ENCODE measurements at regions not wholly inside any gene's neighbourhood (a gene's known extent, or its start where the extent isn't known, plus 50 kb on each side); places are given as distances from the start of the nearest gene placed in this dataset.

DNA sequence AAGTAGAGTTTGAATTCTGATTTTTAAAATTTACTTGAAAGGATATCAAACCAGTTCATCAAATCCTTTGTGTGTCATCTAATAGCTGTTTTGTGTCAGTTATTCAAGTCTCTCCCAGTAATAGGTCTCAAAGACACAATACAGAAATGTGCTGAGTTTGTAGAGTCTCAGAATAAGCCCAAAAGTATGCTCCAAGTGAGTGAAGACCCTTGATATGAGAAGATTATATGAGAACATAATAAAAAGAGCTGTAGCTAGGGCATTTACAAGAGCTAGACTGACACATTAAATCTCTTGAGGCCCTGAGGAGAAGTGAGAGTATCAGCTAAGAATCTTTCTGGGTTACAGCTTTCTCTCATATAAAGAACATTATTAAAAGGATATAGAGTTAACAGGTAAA lies 721.0 kb upstream of the ARRDC3 start:
- DNase-seq (ENCODE audit: low read depth): no peak
- no peaks in the 10 kb centered on the region for H3K36me3 ChIP-seq (ENCODE audit: control insufficient read depth, insufficient read depth, low read length)
- no peaks in the 10 kb centered on the region for H3K27me3 ChIP-seq (ENCODE audit: control insufficient read depth, insufficient read depth, low read length)
- ChIA-PET CTCF (interaction anchor here (0.8 kb wide), 1 partner anchor 24 kb away, joined by 3 read pairs; no protein-coding TSS in a partner anchor), POLR2A (no interaction called here)
- no peak overlapping the region for H3K4me3 ChIP-seq (ENCODE audit: low read depth, low read length)
- TF ChIP-seq, protein P1, sequence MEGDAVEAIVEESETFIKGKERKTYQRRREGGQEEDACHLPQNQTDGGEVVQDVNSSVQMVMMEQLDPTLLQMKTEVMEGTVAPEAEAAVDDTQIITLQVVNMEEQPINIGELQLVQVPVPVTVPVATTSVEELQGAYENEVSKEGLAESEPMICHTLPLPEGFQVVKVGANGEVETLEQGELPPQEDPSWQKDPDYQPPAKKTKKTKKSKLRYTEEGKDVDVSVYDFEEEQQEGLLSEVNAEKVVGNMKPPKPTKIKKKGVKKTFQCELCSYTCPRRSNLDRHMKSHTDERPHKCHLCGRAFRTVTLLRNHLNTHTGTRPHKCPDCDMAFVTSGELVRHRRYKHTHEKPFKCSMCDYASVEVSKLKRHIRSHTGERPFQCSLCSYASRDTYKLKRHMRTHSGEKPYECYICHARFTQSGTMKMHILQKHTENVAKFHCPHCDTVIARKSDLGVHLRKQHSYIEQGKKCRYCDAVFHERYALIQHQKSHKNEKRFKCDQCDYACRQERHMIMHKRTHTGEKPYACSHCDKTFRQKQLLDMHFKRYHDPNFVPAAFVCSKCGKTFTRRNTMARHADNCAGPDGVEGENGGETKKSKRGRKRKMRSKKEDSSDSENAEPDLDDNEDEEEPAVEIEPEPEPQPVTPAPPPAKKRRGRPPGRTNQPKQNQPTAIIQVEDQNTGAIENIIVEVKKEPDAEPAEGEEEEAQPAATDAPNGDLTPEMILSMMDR (IDR thresholded peaks at IDR 0.05; ENCODE audit: insufficient read depth, low read depth, low read length): no peak

DNA sequence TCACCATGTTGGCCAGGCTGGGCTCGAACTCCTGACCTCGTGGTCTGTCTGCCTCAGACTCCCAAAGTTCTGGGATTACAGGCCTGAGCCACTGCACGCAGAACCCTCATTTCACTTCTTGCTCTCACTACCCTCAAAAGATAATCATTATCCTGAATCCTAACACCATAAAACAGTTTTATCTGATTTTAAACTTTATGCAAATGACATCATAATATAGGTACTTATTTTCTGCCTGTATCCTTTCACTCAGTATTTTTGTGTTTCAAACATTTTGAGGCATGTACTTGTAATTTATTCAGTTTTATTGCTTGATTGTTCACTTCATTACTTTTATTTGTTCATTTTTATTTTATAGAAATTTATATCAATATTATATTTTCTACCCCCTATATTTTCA lies 719.2 kb upstream of the ARRDC3 start:
- no peak for DNase-seq (ENCODE audit: low read depth)
- no peaks in the 10 kb centered on the region for H3K27me3 ChIP-seq (ENCODE audit: control insufficient read depth, insufficient read depth, low read length)
- CTCF ChIA-PET: no interaction called here
- TF ChIP-seq, protein P1 (IDR thresholded peaks at IDR 0.05; ENCODE audit: insufficient read depth, low read depth, low read length): no peak
- POLR2A ChIA-PET: no interaction called here
- no peak overlapping the region for H3K4me3 ChIP-seq (ENCODE audit: low read depth, low read length)
- H3K36me3 ChIP-seq (ENCODE audit: control insufficient read depth, insufficient read depth, low read length): no peaks in the 10 kb centered on the region

DNA sequence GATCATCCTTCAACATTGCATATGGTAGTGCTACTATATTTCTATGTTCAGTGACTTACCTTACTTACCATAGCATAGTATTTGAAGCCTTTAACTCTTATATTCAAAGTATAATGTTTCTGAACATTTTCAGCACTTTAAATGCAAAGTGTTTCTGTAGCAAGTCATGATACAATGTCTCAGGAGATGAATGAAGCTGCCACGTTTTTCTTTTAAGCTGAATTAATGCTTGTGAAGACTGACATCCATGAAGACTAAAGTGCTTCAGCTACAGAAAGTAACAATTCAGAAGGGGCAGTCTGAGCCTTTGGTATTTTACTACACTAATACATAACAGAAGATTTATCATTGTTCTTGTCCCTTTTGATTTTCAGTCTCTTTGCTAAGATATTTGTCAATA lies 709.1 kb upstream of the ARRDC3 start:
- TF ChIP-seq, protein P1 (IDR thresholded peaks at IDR 0.05; ENCODE audit: insufficient read depth, low read depth, low read length): no peak
- no peak for DNase-seq (ENCODE audit: low read depth)
- no peak overlapping the region for H3K4me3 ChIP-seq (ENCODE audit: low read depth, low read length)
- POLR2A ChIA-PET: no interaction called here
- no peaks in the 10 kb centered on the region for H3K36me3 ChIP-seq (ENCODE audit: control insufficient read depth, insufficient read depth, low read length)
- CTCF ChIA-PET: no interaction called here
- no peaks in the 10 kb centered on the region for H3K27me3 ChIP-seq (ENCODE audit: control insufficient read depth, insufficient read depth, low read length)

DNA sequence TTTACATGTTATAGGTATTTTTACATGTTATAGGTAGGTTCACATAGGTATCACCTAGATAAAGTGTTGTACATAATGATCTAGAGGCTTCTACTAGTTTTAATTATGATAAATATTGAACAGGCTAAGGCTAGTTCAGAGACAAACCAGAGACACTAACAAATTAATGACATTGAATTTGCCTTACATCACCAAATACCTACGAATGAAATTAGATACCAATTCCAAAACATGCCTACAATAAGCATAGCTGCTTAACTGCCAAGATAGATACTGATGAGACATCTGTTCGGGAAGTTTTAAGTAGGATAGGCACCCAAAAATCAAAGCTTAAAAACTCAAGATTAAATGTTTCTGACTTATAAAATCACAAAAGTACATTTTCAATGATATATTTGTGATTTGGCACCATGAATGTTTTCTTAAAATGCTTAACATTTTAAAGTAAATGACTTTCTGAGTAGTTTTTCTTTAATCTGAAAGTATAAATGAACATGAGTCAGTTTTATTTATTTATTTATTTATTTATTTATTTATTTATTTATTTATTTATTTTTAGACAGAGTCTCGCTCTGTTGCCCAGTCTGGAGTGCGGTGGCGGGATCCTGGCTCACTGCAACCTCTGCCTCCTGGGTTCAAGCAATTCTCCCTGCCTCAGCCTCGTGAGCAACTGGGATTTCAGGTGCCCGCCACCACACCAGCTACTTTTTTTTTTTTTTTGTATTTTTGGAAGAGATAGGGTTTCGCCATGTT lies 703.1 kb upstream of the ARRDC3 start:
- POLR2A ChIA-PET: no interaction called here
- no peaks in the 10 kb centered on the region for H3K27me3 ChIP-seq (ENCODE audit: control insufficient read depth, insufficient read depth, low read length)
- no peak overlapping the region for H3K4me3 ChIP-seq (ENCODE audit: low read depth, low read length)
- DNase-seq (ENCODE audit: low read depth): no peak
- TF ChIP-seq, protein P1 (IDR thresholded peaks at IDR 0.05; ENCODE audit: insufficient read depth, low read depth, low read length): no peak
- no peaks in the 10 kb centered on the region for H3K36me3 ChIP-seq (ENCODE audit: control insufficient read depth, insufficient read depth, low read length)
- CTCF ChIA-PET: no interaction called here

DNA sequence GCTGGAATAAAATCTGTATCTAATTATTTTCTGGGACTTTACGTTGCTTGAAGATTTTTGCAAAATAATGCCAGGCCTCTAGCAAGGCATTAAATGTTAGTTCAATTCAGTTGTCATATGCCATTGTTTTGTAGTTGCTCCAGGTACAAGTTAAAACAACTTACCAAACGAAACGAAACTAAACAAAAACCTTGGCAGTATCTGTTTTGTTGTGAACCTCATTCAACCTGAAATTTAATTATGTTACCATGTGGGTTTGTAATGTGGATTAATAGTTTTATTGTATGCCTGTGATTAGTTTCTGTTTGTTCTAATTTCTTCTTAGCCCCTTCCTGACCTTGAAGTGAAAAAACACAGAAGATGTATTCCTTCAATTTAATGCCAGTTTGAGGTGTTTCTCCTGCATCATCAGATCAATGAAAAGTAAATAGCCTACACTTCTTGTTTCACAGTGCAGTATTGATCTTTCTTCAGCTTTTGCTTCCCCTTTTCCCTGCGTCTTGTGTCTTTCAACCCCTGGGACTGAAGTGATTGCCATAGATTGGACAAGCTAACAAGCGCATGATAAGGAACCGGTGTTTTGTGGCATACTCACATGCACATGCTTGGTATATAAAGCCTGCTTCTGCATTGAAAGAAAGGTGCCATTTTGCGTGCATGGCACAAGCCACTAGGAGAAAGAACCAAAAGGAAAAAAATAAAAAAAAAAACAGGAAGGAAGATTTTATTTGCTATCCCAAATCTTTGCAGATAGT lies 699.0 kb upstream of the ARRDC3 start:
- ChIA-PET POLR2A (no interaction called here), CTCF (no interaction called here)
- DNase-seq (ENCODE audit: low read depth): no peak
- TF ChIP-seq, protein P1 (IDR thresholded peaks at IDR 0.05; ENCODE audit: insufficient read depth, low read depth, low read length): no peak
- Histone ChIP-seq H3K27me3 (ENCODE audit: control insufficient read depth, insufficient read depth, low read length) (no peaks in the 10 kb centered on the region), H3K4me3 (ENCODE audit: low read depth, low read length) (peak overlapping the region; percentile 11; the same call in 1 of the 2 replicates), H3K36me3 (ENCODE audit: control insufficient read depth, insufficient read depth, low read length) (no peaks in the 10 kb centered on the region)
